NB4 (cell line): ENCODE measurements at regions not wholly inside any gene's neighbourhood (a gene's known extent, or its start where the extent isn't known, plus 50 kb on each side); places are given as distances from the start of the nearest gene placed in this dataset.

ENCODE experiments used
- DNase-seq: peaks from one replicate; pipeline ENCODE4 v3.0.0; 2010; ENCODE audit warnings: low read depth
- H3K4me3 ChIP-seq: one replicate; pipeline ENCODE4 v1.5.1; 2011; ENCODE audit warnings: mild to moderate bottlenecking, low read depth, low read length, moderate library complexity
- MAX ChIP-seq: IDR thresholded peaks from 2 replicates; pipeline ENCODE4 v1.6.1; 2011; ENCODE audit warnings: low read depth, low read length
- MYC ChIP-seq: IDR thresholded peaks from 2 replicates; pipeline ENCODE4 v1.6.1; 2011; ENCODE audit warnings: low read depth, low read length
- POLR2A ChIP-seq: IDR thresholded peaks from 2 replicates; pipeline ENCODE4 v1.6.1; 2011; ENCODE audit warnings: mild to moderate bottlenecking; ENCODE audit not compliant: insufficient read length; ENCODE audit errors: extremely low read depth
- TF ChIP-seq, protein P1 (sequence below): IDR thresholded peaks from one replicate; pipeline ENCODE4 v1.5.1; 2012; ENCODE audit warnings: low read depth, low read length

DNA sequence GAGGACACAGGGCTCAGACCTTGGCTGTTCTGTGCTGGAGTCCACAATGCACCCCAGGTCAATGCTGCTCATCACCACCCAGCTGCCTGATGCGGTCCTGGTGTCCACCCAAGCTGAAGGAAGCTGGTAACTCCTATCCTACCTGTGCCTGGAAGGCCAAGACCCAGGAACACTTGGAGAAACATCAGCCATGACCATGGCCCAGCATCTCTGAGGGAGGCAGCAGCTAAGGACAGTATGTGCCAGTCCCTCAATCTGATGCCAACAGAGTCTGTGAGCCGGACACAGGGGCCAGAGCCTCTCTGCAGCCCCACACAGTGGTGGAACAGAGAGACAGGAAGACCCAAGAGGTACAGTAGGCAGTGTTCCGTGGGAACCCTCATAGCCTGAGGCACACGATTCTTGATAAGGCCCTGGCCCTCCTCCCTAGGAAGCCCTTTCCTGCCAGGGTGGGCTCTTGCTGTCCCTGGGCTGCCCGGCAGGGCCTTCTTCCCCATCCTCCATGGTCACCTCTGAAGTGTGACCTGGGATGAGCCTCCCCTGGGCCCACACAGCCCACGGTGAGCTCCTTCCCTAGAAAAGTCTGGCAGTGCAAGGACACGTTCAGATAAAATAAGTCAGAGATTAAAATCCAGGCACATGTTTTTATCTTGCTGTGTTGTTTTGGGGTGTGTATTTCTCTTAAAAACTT, 170.7 kb downstream of the THBS2 start:
- no peak for TF ChIP-seq MAX
- TF ChIP-seq, protein P1, sequence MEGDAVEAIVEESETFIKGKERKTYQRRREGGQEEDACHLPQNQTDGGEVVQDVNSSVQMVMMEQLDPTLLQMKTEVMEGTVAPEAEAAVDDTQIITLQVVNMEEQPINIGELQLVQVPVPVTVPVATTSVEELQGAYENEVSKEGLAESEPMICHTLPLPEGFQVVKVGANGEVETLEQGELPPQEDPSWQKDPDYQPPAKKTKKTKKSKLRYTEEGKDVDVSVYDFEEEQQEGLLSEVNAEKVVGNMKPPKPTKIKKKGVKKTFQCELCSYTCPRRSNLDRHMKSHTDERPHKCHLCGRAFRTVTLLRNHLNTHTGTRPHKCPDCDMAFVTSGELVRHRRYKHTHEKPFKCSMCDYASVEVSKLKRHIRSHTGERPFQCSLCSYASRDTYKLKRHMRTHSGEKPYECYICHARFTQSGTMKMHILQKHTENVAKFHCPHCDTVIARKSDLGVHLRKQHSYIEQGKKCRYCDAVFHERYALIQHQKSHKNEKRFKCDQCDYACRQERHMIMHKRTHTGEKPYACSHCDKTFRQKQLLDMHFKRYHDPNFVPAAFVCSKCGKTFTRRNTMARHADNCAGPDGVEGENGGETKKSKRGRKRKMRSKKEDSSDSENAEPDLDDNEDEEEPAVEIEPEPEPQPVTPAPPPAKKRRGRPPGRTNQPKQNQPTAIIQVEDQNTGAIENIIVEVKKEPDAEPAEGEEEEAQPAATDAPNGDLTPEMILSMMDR: no peak
- TF ChIP-seq POLR2A: no peak
- TF ChIP-seq MYC: no peak
- DNase-seq: no peak
- no peak overlapping the region for H3K4me3 ChIP-seq

DNA sequence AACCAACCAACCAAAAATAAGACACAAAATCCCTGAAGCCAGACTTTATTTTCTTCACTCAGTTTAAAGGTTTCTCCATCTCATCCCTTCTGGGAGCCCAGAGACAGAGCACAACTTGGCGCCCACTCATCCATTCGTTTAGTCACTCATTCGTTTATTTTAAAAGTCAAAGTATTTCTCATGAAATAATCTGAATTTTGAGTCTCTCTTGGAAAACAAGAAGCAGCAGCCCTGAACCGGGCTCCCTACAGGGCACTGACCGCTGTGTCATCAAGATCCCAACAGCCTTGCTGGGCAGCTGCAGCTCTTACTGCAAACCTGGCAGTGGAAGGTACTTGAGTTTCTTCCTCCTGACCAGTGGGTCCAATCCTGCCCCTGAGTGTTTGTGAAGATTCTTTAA, 171.6 kb downstream of the THBS2 start:
- TF ChIP-seq, protein P1: no peak
- no peak for TF ChIP-seq MYC
- no peak for TF ChIP-seq POLR2A
- no peak for TF ChIP-seq MAX
- H3K4me3 ChIP-seq: no peak overlapping the region
- no peak for DNase-seq

DNA sequence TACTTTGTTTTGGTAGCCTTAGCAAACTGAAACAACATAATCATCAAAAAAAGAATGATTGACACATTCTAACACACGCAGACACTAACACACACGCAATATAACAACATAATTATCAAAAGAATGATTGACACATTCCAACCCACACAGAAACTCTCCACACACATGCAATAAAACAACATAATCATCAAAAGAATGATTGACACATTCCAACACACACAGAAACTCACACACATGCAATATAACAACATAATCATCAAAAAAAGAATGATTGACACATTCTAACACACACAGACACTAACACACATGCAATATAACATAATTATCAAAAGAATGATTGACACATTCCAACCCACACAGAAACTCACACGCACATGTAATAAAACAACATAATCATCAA, 172.4 kb downstream of the THBS2 start:
- no peak overlapping the region for H3K4me3 ChIP-seq
- TF ChIP-seq POLR2A (no peak), MAX (no peak), MYC (no peak)
- TF ChIP-seq, protein P1: no peak
- no peak for DNase-seq

DNA sequence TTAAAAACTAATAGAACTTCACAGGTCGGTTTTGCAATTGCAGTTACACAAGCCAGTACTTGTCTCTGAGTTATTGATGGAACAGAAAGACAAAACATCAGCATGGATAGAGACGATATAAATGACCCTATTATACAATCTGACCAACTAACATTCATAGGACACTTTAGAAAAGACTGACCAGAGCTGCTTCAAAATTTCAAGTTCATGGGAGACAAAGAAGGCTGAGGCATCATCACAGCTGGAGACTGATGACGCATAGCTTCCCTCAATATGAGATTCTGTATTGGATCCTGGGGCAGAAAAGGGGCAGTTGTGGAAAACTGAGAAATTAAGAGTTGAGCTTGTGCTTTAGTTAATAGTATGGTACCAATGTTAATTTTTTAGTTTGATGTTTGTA, 174.0 kb downstream of the THBS2 start:
- H3K4me3 ChIP-seq: no peak overlapping the region
- DNase-seq: no peak
- TF ChIP-seq, protein P1: no peak
- TF ChIP-seq MYC (no peak), MAX (no peak), POLR2A (no peak)

DNA sequence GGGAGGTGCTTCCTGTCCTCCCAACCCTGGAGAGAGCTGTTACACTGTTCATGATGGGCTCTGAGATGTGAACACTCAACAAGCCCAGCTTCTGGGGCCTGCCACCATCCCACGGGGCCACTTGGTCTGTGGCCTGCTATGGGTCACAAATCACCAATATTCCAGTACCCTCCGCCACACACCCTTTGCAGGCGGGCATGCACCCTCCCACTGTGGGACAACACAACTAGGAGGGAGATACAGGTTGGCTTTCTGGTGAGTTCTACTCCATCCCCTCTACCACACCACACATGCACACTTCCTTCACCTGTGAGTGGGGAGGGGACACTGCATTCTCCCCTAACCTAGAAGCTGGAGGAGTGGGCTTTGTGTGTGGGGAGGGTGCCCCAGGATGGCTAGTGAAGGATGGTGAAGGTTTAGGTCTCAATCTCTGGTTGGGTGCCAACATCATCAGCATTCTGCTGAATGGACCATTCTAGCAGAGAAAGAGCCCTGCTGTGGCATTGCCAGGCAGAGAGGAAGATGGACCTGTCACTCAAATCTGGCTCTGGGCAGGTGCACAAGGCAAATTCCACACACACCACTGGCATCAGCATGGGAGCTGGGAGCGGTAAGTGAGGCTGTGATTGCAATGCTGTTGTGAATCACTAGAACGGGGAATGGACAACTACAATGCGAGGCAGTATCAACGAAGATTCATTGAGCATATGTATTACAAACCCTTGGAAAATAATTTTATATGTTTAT, 175.1 kb downstream of the THBS2 start:
- no peak overlapping the region for H3K4me3 ChIP-seq
- no peak for DNase-seq
- TF ChIP-seq MAX (no peak), POLR2A (no peak)
- TF ChIP-seq, protein P1: no peak
